Esophagus muscularis mucosa (tissue), 4 donors: ENCODE measurements at regions not wholly inside any gene's neighbourhood (a gene's known extent, or its start where the extent isn't known, plus 50 kb on each side); places are given as distances from the start of the nearest gene placed in this dataset.

Source experiments
- CTCF ChIP-seq, 3 experiments: fragments of 200-600 bp in 2 of 3; fragments of 450-650 bp in 1 of 3; sonication (generic) in 2 of 3; IDR thresholded peaks; one replicate each; pipeline ENCODE4 v1.5.1; 2017 to 2019; ENCODE audit warnings: antibody characterized with exemption in 3 of 3, mild to moderate bottlenecking in 2 of 3, moderate library complexity in 1 of 3
- EP300 ChIP-seq: sonication (generic); formaldehyde crosslinking; IDR thresholded peaks from one replicate; pipeline ENCODE4 v1.6.1; 2017; ENCODE audit warnings: antibody characterized with exemption
- POLR2A ChIP-seq: fragments of 450-650 bp; IDR thresholded peaks from one replicate; pipeline ENCODE4 v1.6.1; 2017; ENCODE audit warnings: antibody characterized with exemption, moderate library complexity, mild to moderate bottlenecking, low read depth
- POLR2AphosphoS5 ChIP-seq, 2 donors: sonication (generic); formaldehyde crosslinking; IDR thresholded peaks; one replicate each; pipeline ENCODE4 v1.6.1; 2017; ENCODE audit warnings: antibody characterized with exemption in 2 of 2

- TF ChIP-seq CTCF (IDR thresholded peaks at IDR 0.05) = no peak
- no peak for TF ChIP-seq POLR2AphosphoS5 (IDR thresholded peaks at IDR 0.05)
- no peak for TF ChIP-seq POLR2A
- TF ChIP-seq EP300 = no peak
Observed at GRCh38 chr15:99508852-99509251, 56.9 kb upstream of the MEF2A start.
